OCI-LY3 (cell line): ENCODE measurements at regions not wholly inside any gene's neighbourhood (a gene's known extent, or its start where the extent isn't known, plus 50 kb on each side); places are given as distances from the start of the nearest gene placed in this dataset.

Source experiments
- H2AFZ ChIP-seq: fragments of 200-600, 300-600 bp; shearing (Covaris generic); 2 replicates; pipeline ENCODE4 v1.6.0; 2014; ENCODE audit warnings: antibody characterized with exemption, low read depth, low read length
- H3K27ac ChIP-seq: fragments of 200-600, 300-600 bp; sonication (generic); 2 replicates; pipeline ENCODE4 v1.5.1; 2014; ENCODE audit warnings: mild to moderate bottlenecking, low read length, moderate library complexity, mixed read lengths
- H3K27me3 ChIP-seq: fragments of 200-600, 300-600 bp; sonication (generic); 2 replicates; pipeline ENCODE4 v1.6.1; 2014; ENCODE audit warnings: low read depth, low read length, mixed read lengths
- H3K36me3 ChIP-seq: fragments of 200-600, 300-600 bp; sonication (generic); replicated peaks from 2 replicates; pipeline ENCODE3; 2014; ENCODE audit warnings: low read depth, low read length, mixed read lengths
- H3K4me1 ChIP-seq: fragments of 300-600, 200-600 bp; sonication (generic); 2 replicates; pipeline ENCODE4 v1.6.1; 2014; ENCODE audit warnings: low read length, mixed read lengths
- H3K4me2 ChIP-seq: fragments of 200-600, 300-600 bp; sonication (generic); 2 replicates; pipeline ENCODE4 v1.6.1; 2014; ENCODE audit warnings: low read length, mixed read lengths
- H3K4me3 ChIP-seq: fragments of 300-600, 200-600 bp; sonication (generic); 2 replicates; pipeline ENCODE4 v1.5.1; 2014; ENCODE audit warnings: antibody characterized with exemption, mild to moderate bottlenecking, low read length, moderate library complexity
- H3K79me2 ChIP-seq: fragments of 300-600, 200-600 bp; shearing (Covaris generic); 2 replicates; pipeline ENCODE4 v1.6.1; 2014; ENCODE audit warnings: mild to moderate bottlenecking, low read length, mixed read lengths
- H3K9ac ChIP-seq: fragments of 300-600, 200-600 bp; shearing (Covaris generic); 2 replicates; pipeline ENCODE4 v1.6.0; 2014; ENCODE audit warnings: mild to moderate bottlenecking, low read length, moderate library complexity
- H3K9me3 ChIP-seq: fragments of 200-600, 300-600 bp; shearing (Covaris generic); 2 replicates; pipeline ENCODE4 v1.6.1; 2014; ENCODE audit warnings: low read length, mixed read lengths; ENCODE audit not compliant: insufficient read depth
- H4K20me1 ChIP-seq: fragments of 200-600, 300-600 bp; sonication (generic); 2 replicates; pipeline ENCODE4 v1.6.1; 2016; ENCODE audit warnings: low read length, mixed read lengths; ENCODE audit not compliant: insufficient read depth
- EZH2phosphoT487 ChIP-seq: fragments of 200-600 bp; shearing (Covaris generic); IDR thresholded peaks from 2 replicates; pipeline ENCODE4 v1.6.1; 2018; ENCODE audit warnings: antibody characterized with exemption, mixed run types, low read depth
- TF ChIP-seq, protein P1 (sequence below): fragments of 200-600, 300-600 bp; sonication (generic); IDR thresholded peaks from 2 replicates; pipeline ENCODE4 v1.5.1; 2014; ENCODE audit warnings: antibody characterized with exemption, low read length, low read depth

DNA sequence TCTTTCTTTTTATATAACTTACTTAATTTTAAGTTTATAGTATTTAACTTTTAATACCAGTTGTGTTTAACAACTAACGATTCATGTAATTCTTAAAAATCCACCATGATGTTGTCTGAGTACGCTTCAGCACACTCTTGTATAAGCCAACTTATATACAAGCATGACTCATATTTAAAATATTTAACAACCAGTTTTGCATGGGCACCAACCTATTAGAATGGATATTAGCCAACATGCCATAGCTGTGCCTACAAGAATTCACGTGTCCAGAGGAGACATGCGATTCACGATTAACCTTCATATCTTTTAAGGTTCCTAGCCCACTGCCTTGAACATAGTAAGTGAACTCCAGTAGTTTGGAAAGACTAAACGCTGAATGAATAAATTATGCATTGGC lies 1023.2 kb downstream of the TBL1XR1 start:
- Histone ChIP-seq H3K9ac (no peak overlapping the region), H3K27ac (no peak overlapping the region), H4K20me1 (no peaks in the 10 kb centered on the region), H3K4me1 (no peaks in the 10 kb centered on the region), H3K36me3 (no peaks in the 10 kb centered on the region), H3K9me3 (no peaks in the 10 kb centered on the region), H3K4me3 (no peak overlapping the region), H3K27me3 (no peaks in the 10 kb centered on the region), H3K79me2 (no peaks in the 10 kb centered on the region), H2AFZ (no peak overlapping the region), H3K4me2 (no peak overlapping the region)
- TF ChIP-seq, protein P1, sequence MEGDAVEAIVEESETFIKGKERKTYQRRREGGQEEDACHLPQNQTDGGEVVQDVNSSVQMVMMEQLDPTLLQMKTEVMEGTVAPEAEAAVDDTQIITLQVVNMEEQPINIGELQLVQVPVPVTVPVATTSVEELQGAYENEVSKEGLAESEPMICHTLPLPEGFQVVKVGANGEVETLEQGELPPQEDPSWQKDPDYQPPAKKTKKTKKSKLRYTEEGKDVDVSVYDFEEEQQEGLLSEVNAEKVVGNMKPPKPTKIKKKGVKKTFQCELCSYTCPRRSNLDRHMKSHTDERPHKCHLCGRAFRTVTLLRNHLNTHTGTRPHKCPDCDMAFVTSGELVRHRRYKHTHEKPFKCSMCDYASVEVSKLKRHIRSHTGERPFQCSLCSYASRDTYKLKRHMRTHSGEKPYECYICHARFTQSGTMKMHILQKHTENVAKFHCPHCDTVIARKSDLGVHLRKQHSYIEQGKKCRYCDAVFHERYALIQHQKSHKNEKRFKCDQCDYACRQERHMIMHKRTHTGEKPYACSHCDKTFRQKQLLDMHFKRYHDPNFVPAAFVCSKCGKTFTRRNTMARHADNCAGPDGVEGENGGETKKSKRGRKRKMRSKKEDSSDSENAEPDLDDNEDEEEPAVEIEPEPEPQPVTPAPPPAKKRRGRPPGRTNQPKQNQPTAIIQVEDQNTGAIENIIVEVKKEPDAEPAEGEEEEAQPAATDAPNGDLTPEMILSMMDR = no peak

DNA sequence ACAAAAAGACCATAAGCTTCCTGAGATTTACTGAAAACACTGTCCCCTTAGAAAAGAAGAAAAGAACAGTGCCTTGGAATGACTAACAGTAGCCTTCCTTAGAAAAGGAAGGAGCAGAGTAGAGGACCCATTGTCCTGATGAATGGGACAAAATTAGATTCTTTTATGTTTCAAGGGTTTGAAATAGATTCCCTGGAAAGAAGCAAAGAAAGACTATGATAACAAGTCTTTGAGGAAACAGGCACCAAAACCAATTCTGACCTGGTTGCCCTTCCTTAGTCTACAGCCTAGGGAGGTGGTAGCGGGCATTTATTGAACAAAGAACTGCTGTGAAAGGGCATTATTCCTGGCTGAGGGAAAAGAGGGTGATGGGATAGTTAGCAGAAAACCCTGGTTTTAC lies 1024.8 kb downstream of the TBL1XR1 start:
- Histone ChIP-seq H3K36me3 (no peaks in the 10 kb centered on the region), H3K27ac (no peak overlapping the region), H3K79me2 (no peaks in the 10 kb centered on the region), H2AFZ (no peak overlapping the region), H3K4me2 (no peak overlapping the region), H3K4me3 (no peak overlapping the region), H3K9ac (no peak overlapping the region), H4K20me1 (no peaks in the 10 kb centered on the region), H3K4me1 (no peaks in the 10 kb centered on the region), H3K9me3 (no peaks in the 10 kb centered on the region), H3K27me3 (no peaks in the 10 kb centered on the region)
- no peak for TF ChIP-seq EZH2phosphoT487
- TF ChIP-seq, protein P1 = no peak

DNA sequence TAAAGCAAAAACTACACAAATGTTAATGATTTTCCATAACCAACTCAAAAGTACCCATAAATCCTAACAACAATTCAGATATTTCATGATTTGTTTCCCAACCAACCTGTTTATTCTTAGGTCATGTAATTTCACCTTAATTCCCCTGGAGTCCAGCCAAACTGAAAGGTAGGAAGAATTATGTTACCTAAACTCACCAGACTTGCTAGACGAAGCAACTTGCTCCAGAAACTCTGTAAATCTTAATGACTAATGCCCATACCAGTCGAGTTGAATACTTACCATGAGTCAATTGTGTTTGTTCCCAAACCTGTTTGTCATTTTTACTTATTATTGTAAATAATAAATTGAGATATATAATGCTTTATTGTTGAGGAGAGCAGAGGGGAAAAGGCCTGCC lies 1030.0 kb downstream of the TBL1XR1 start:
- Histone ChIP-seq H3K4me1 (no peaks in the 10 kb centered on the region), H3K9ac (no peak overlapping the region), H3K27me3 (no peaks in the 10 kb centered on the region), H3K27ac (no peak overlapping the region), H4K20me1 (no peaks in the 10 kb centered on the region), H3K9me3 (no peaks in the 10 kb centered on the region), H3K79me2 (no peaks in the 10 kb centered on the region), H3K4me3 (no peak overlapping the region), H2AFZ (no peak overlapping the region), H3K36me3 (no peaks in the 10 kb centered on the region), H3K4me2 (no peak overlapping the region)
- TF ChIP-seq EZH2phosphoT487 = no peak
- TF ChIP-seq, protein P1 = no peak

DNA sequence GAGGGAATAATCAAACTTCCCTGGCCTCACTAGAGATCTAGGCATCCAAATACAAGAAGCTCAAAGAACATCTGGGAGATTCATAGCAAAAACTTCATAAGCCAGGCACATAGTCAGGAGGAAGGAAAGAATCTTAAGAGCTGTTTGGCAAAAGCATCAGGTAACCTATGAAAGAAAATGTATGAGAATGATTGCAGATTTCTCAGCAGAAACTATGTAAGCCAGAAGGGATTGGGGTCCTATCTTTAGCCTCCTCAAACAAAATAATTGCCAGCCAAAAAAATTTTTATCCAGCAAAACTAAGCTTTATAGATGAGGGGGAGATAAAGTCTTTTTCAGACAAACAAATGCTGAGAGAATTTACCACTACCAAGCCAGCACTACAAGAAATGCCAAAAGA lies 1036.3 kb downstream of the TBL1XR1 start:
- TF ChIP-seq EZH2phosphoT487 = no peak
- TF ChIP-seq, protein P1 = no peak
- Histone ChIP-seq H3K79me2 (no peaks in the 10 kb centered on the region), H3K4me3 (no peak overlapping the region), H3K9me3 (no peaks in the 10 kb centered on the region), H3K4me1 (no peaks in the 10 kb centered on the region), H3K9ac (no peak overlapping the region), H3K27ac (no peak overlapping the region), H4K20me1 (no peaks in the 10 kb centered on the region), H3K4me2 (no peak overlapping the region), H2AFZ (no peak overlapping the region), H3K36me3 (no peaks in the 10 kb centered on the region), H3K27me3 (no peaks in the 10 kb centered on the region)
